SH-SY5Y (cell line): ENCODE measurements at regions not wholly inside any gene's neighbourhood (a gene's known extent, or its start where the extent isn't known, plus 50 kb on each side); places are given as distances from the start of the nearest gene placed in this dataset.

Experiments
- GATA2 ChIP-seq: IDR thresholded peaks from 2 replicates; pipeline ENCODE4 v1.6.1; 2011; ENCODE audit warnings: mild to moderate bottlenecking, low read depth, low read length
- GATA3 ChIP-seq: IDR thresholded peaks from 2 replicates; pipeline ENCODE4 v1.6.1; 2011; ENCODE audit warnings: low read depth, mild to moderate bottlenecking, low read length, moderate library complexity

GRCh38 chr4:134533068-134533467 is 331.5 kb upstream of the PABPC4L start:
- TF ChIP-seq GATA3 (no peak), GATA2 (no peak)

DNA sequence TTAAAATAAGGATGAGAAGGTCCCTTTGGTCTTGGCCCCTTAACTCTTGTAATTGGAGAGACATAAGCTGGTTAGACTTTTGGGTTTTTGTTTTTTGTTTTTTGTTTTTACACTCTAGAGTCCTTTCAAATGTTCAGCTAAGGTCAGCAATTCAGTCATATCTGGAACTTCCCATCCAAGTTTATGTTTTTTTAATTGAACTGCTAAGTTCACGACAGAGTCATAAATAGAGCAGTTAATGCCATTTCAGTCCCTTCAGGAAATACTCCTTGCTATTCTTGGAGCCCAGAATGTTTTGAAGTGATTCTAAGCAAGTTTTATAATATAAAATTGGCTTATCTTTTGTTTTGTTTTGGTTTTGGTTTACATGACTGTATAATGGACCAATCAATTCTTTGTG is 329.4 kb upstream of the PABPC4L start:
- TF ChIP-seq GATA3 (no peak), GATA2 (no peak)

DNA sequence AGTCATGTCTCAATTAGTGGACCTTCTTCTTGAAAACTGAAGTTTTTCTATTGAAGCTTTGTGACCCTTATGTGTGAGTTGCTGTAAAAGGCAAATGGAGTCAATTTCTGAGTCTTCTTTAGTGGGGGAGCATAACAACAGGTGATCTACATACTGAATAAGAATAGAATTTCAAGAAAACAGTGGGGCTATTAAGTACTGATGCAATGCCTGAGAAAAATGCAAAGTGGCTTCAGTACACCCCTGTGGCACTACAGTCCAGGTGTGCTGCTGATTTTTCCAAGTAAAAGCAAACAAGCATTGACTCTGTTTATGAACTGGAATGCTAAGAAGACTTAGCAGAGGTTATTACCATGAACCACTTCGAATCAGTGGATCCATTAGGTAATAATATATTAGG is 328.0 kb upstream of the PABPC4L start:
- TF ChIP-seq GATA3 (no peak), GATA2 (no peak)

DNA sequence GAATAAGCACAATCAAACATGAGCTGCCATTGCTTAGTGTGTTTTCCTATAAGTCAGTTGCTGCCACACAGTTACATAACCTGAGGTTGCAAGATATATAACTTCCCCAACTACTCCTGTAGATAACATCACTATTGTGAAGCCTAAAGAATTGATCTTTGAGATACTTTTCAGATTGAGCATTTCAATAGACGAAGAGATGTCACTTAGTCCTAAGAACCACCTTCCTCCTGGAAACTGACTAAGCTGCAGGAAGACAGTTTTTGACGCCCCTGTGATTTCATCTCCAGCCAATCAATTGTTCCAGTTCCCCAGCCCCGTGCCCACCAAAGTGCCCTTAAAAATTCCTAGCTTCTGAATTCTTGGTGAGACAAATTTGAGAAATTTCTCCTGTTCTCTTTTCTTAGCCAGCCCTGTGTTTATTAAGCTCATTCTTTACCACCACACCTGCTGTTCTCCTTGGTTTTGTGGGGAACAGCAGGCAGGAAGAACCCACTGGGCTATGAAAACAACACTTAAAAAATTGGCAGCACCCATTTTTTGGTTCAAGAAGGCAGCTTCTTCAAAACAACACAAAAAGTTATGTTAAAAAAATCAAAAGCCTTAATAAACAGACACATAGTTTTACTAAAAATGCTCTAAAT is 317.1 kb upstream of the PABPC4L start:
- TF ChIP-seq GATA2 (no peak), GATA3 (no peak)

DNA sequence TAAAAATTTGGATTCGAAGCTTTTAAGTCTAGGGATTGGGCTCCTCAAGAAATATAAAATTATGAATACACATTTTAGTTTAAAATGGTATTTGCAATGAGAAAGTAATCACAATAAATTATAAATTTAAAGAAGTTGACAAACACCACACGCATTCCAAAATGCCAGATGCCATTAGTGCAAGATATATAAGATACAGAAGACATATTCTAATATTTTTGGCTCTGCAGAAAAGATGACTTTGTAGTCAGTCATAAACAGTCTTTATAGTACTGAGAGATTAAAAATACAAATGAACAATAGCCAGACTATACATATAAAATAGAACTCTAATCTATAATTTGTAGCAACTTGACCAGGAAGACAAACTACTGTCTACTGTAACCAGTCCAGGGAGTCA is 309.0 kb upstream of the PABPC4L start:
- TF ChIP-seq GATA2 (no peak), GATA3 (no peak)

DNA sequence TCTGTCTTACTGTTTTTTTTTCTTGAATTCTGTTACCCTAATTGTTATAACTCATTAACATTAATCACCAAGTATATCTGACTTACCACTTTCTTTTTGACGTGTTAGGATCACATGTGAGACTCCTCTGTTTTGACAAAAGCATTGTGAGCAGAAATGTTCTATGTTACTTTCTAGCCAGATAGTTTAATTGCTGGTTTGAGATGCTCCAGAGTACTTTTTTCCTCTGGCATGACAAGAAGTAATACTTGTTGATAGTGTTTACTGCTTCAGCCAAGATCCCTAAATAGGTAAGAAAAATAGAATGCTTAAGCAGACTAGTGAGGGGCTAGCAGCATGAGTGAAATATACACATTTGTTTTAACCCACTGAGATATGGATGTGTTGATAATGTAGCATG is 303.9 kb upstream of the PABPC4L start:
- no peak for TF ChIP-seq GATA2

DNA sequence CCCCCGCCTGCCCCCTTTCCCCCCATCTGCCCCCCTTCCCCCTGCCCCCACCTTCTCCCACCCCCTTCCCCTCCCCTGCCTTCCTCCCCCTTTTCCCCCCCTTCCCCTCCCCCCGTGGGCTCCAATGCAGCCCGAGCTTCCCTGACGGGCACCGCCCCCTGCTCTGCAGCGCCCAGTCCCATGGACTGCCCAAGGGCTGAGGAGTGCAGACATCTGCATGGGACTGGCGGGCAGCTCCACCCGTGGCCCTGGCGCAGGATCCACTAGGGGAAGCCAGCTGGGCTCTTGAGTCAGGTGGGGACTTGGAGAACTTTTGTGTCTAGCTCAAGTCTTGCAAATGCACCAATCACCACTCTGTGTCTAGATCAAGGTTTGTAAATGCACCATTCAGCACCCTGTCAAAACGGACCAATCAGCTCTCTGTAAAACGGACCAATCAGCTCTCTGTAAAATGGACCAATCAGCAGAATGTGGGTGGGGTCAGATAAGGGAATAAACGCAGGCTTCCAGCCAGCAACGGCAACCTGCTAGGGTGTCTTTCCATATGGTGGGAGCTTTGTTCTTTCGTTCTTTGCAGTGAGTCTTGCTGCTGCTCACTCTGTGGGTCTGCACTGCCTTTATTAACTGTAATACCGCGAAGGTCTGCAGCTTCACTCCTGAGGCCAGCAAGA is 300.5 kb upstream of the PABPC4L start:
- no peak for TF ChIP-seq GATA3
- no peak for TF ChIP-seq GATA2

DNA sequence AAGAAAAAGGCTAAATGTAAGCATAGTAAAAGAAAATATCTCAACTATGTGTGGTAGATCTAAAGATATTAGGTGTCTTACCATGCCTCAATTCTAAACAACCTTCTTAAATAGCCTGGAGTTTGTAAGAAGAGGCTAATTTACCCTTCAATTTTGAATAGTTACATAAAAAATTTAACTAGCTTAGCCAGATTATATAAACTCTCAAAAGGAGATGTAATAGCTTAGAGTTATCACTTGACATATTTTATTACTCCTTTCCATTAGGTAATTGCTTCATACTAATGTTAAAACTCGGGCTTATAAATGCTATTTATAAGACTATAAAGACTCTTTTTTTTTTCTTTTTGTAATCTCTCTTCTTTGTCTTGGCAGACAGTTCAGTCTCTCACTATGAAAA is 297.5 kb upstream of the PABPC4L start:
- TF ChIP-seq GATA3 (no peak), GATA2 (no peak)

DNA sequence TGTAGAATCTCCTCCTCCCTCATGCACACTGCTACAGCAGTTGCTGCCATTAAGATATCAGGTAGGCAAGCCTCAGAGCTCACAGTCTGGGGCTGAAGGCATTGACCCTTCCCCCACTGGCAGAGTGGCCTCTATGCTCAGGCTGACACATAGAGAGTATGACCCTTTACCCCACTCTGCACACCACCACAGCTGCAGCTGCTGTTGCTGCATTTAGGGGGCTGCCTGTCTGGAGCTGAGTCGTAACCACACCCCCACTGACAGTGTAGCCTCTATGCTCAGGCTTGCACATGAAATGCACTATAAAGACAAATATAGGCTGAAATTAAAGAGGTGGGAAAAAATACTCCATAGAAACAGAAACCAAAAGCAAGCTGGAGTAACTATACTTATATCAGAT is 289.3 kb upstream of the PABPC4L start:
- TF ChIP-seq GATA3 = no peak
- TF ChIP-seq GATA2 = no peak

GRCh38 chr4:134471569-134471968 is 270.0 kb upstream of the PABPC4L start:
- no peak for TF ChIP-seq GATA2

DNA sequence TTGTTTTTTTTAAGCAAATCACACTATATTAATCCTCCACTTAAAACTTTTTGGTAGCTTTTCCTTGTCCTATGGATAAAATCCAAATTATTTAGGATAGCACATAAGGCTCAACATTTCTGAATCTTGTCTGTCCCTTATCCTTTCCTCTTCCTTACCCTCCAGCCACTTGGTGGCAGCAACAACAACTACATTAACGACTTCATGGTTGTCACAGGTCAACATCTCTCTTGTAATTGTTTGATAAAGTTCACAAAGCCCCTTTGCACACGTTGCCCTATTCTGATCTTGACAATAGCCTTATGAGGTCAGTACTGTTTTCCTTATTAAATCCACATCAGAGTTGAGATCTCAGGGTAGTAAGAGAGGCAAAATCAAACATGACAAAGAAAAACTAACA is 269.0 kb upstream of the PABPC4L start:
- TF ChIP-seq GATA3 (no peak), GATA2 (no peak)

DNA sequence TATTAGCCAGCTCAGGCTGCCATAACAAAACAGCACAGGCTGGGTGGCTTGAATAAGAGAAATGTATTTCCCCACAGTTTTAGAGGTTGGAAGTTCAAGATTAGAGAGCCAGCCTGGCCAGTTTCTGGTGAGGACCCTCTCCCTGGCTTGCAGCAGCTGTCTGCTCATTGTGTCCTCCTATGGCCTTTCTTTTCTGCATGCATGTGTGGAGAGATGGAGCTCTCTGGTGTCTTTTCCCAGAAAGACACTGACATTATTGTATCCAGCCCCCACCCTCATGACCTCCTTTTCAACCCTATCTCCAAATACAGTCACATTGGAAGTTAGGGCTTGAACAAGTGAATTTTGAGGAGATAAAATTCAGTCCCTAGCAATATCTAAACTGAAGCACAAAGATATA is 263.8 kb upstream of the PABPC4L start:
- TF ChIP-seq GATA3 (no peak), GATA2 (no peak)

DNA sequence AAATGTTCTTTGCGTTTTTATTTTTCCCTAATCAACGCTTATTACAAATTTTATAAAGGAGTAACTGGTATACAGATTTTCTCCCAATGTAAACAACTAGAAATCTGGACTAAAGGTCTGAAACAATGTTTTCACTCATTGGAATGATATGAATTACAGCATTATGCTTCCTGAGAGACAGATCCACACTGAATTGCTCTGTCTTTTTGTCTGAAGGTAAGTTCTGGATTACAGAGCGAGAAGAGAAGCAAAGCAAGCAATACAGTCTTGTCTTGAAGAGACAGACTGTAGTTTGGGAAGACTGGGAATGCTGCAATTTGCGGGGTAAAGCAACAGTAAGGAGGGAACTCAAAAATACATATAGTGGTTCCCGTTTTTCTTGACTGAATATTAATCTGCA is 262.2 kb upstream of the PABPC4L start:
- no peak for TF ChIP-seq GATA3
- no peak for TF ChIP-seq GATA2

GRCh38 chr4:134426821-134427220 is 225.2 kb upstream of the PABPC4L start:
- TF ChIP-seq GATA3 = no peak
- TF ChIP-seq GATA2 = no peak

GRCh38 chr4:134425756-134426155 is 224.2 kb upstream of the PABPC4L start:
- TF ChIP-seq GATA2 (no peak), GATA3 (no peak)

GRCh38 chr4:134422776-134423175 is 221.2 kb upstream of the PABPC4L start:
- no peak for TF ChIP-seq GATA2
- no peak for TF ChIP-seq GATA3
